ENCODE measurements at regions not wholly inside any gene's neighbourhood (a gene's known extent, or its start where the extent isn't known, plus 50 kb on each side); places are given as distances from the start of the nearest gene placed in this dataset.

GRCh38 chrX:123072686-123073385 lies 111.2 kb upstream of the GRIA3 start:
- Histone ChIP-seq H3K27ac (ENCODE audit: low read length) (no peak overlapping the region), H3K36me3 (ENCODE audit: control insufficient read depth, insufficient read depth, low read length) (no peaks in the 10 kb centered on the region), H3K4me3 (ENCODE audit: low read depth in 2 of 2, low read length in 2 of 2) (no peak overlapping the region), H3K4me1 (ENCODE audit: control insufficient read depth, insufficient read depth, low read length) (no peaks in the 10 kb centered on the region), H3K27me3 (ENCODE audit: control insufficient read depth, insufficient read depth, low read length) (no peaks in the 10 kb centered on the region), H3K9me3 (ENCODE audit: control insufficient read depth, insufficient read depth, low read depth, low read length) (no peaks in the 10 kb centered on the region)
- POLR2A ChIA-PET = no interaction called here
- DNase-seq (ENCODE audit: low read depth, low spot score) (no peak), ATAC-seq (no peak)
- in situ Hi-C loops (cut with HindIII; ENCODE audit: low pct_unique_long_range_greater_than_20kb, low sequenced_read_pairs) (no loop called here), intact Hi-C loops (cut with micrococcal nuclease; ENCODE audit: unreplicated experiment) (no loop called here)
- no TSS peak for BruUV-seq (replicated peaks)
- CTCF ChIA-PET = no interaction called here
- TF ChIP-seq SIN3A (IDR thresholded peaks at IDR 0.05; ENCODE audit: borderline replicate concordance, insufficient read depth, low read depth, low read length) (no peak), CTCF (IDR thresholded peaks at IDR 0.05) (no peak), REST (IDR thresholded peaks at IDR 0.05; ENCODE audit: insufficient read depth in 1 of 2, low read depth in 2 of 2, low read length in 1 of 2) (no peak), POLR2AphosphoS5 (IDR thresholded peaks at IDR 0.05; ENCODE audit: low read depth, low read length) (no peak), TCF7L2 (IDR thresholded peaks at IDR 0.05; ENCODE audit: low read depth, low read length) (no peak)

- ATAC-seq (no peak), DNase-seq (ENCODE audit: low read depth, low spot score) (no peak)
- CTCF ChIA-PET = no interaction called here
- in situ Hi-C loops (cut with HindIII; ENCODE audit: low pct_unique_long_range_greater_than_20kb, low sequenced_read_pairs) = no loop called here
- no TSS peak for BruUV-seq (replicated peaks)
- POLR2A ChIA-PET = interaction anchor here (0.6 to 0.7 kb wide), 2 partner anchors 15 to 907 kb away, joined by 3 read pairs; no protein-coding TSS in a partner anchor
- no peaks in the 10 kb centered on the region for H3K27me3 ChIP-seq (ENCODE audit: control insufficient read depth, insufficient read depth, low read length)
- no peaks in the 10 kb centered on the region for H3K9me3 ChIP-seq (ENCODE audit: control insufficient read depth, insufficient read depth, low read depth, low read length)
- TF ChIP-seq REST (IDR thresholded peaks at IDR 0.05; ENCODE audit: insufficient read depth in 1 of 2, low read depth in 2 of 2, low read length in 1 of 2) = no peak
- TF ChIP-seq SIN3A (IDR thresholded peaks at IDR 0.05; ENCODE audit: borderline replicate concordance, insufficient read depth, low read depth, low read length) = no peak
- TF ChIP-seq POLR2AphosphoS5 (IDR thresholded peaks at IDR 0.05; ENCODE audit: low read depth, low read length) = no peak
- TF ChIP-seq CTCF (IDR thresholded peaks at IDR 0.05) = no peak
- TF ChIP-seq TCF7L2 (IDR thresholded peaks at IDR 0.05; ENCODE audit: low read depth, low read length) = no peak
- H3K4me3 ChIP-seq (ENCODE audit: low read depth in 2 of 2, low read length in 2 of 2) = no peak overlapping the region
- no peaks in the 10 kb centered on the region for H3K36me3 ChIP-seq (ENCODE audit: control insufficient read depth, insufficient read depth, low read length)
- H3K27ac ChIP-seq (ENCODE audit: low read length) = no peak overlapping the region
- H3K4me1 ChIP-seq (ENCODE audit: control insufficient read depth, insufficient read depth, low read length) = no peaks in the 10 kb centered on the region
- intact Hi-C loops (cut with micrococcal nuclease; ENCODE audit: unreplicated experiment) = no loop called here
Measured at GRCh38 chrX:123075947-123076561, 108.0 kb upstream of the GRIA3 start.

Measured in Panc1 (cell line).